ENCODE measurements at regions not wholly inside any gene's neighbourhood (a gene's known extent, or its start where the extent isn't known, plus 50 kb on each side); places are given as distances from the start of the nearest gene placed in this dataset.

- H3K4me3 ChIP-seq (ENCODE audit: low read length), result no peak overlapping the region
- TF ChIP-seq CTCF (IDR thresholded peaks at IDR 0.05; ENCODE audit: insufficient read depth, low read depth, low read length, missing control alignments), result no peak
- DNase-seq (ENCODE audit: low read depth), result no peak
Observed at GRCh38 chr12:90163975-90164374, 455.3 kb upstream of the ATP2B1 start.

GRCh38 chr12:90153827-90154226 lies 445.2 kb upstream of the ATP2B1 start:
- H3K4me3 ChIP-seq (ENCODE audit: low read length), result no peak overlapping the region
- TF ChIP-seq CTCF (IDR thresholded peaks at IDR 0.05; ENCODE audit: insufficient read depth, low read depth, low read length, missing control alignments), result no peak
- DNase-seq (ENCODE audit: low read depth), result no peak

- DNase-seq (ENCODE audit: low read depth), result peak; percentile 21
- no peak overlapping the region for H3K4me3 ChIP-seq (ENCODE audit: low read length)
- no peak for TF ChIP-seq CTCF (IDR thresholded peaks at IDR 0.05; ENCODE audit: insufficient read depth, low read depth, low read length, missing control alignments)
Observed at GRCh38 chr12:90152897-90153624, 444.4 kb upstream of the ATP2B1 start.

GRCh38 chr12:90151491-90152015 lies 442.9 kb upstream of the ATP2B1 start:
- DNase-seq (ENCODE audit: low read depth), result no peak
- no peak overlapping the region for H3K4me3 ChIP-seq (ENCODE audit: low read length)
- TF ChIP-seq CTCF (IDR thresholded peaks at IDR 0.05; ENCODE audit: insufficient read depth, low read depth, low read length, missing control alignments), result no peak

- TF ChIP-seq CTCF (IDR thresholded peaks at IDR 0.05; ENCODE audit: insufficient read depth, low read depth, low read length, missing control alignments), result no peak
- no peak overlapping the region for H3K4me3 ChIP-seq (ENCODE audit: low read length)
- DNase-seq (ENCODE audit: low read depth), result no peak
Observed at GRCh38 chr12:90149453-90149852, 440.8 kb upstream of the ATP2B1 start.

- DNase-seq (ENCODE audit: low read depth), result peak; percentile 39
- no peak overlapping the region for H3K4me3 ChIP-seq (ENCODE audit: low read length)
- TF ChIP-seq CTCF (IDR thresholded peaks at IDR 0.05; ENCODE audit: insufficient read depth, low read depth, low read length, missing control alignments), result no peak
Observed at GRCh38 chr12:90129366-90130030, 420.9 kb upstream of the ATP2B1 start.
